HG02759 (cell line): ENCODE measurements at regions not wholly inside any gene's neighbourhood (a gene's known extent, or its start where the extent isn't known, plus 50 kb on each side); places are given as distances from the start of the nearest gene placed in this dataset.
"Not testable (repeated sequence)": the region's sequence is repeated elsewhere in the genome, so short reads cannot be mapped to it uniquely, and the experiment has no call there.

ENCODE experiments used
- ATAC-seq: cut with Tn5 transposase; IDR thresholded peaks from one replicate; pipeline ENCODE4 v1.9.1; 2021; ENCODE audit warnings: mild to moderate bottlenecking, moderate library complexity; ENCODE audit not compliant: unreplicated experiment

GRCh38 chr13:18322821-18323220 is 858.8 kb downstream of the TUBA3C start:
- ATAC-seq = not testable (repeated sequence)

GRCh38 chr13:18319653-18320052 is 862.0 kb downstream of the TUBA3C start:
- not testable (repeated sequence) for ATAC-seq

- ATAC-seq = not testable (repeated sequence)
These were observed 878.3 kb downstream of the TUBA3C start for GRCh38 chr13:18303240-18303813.

GRCh38 chr13:18300968-18301367 is 880.7 kb downstream of the TUBA3C start:
- ATAC-seq = not testable (repeated sequence)

- ATAC-seq = not testable (repeated sequence)
These were observed 884.3 kb downstream of the TUBA3C start for GRCh38 chr13:18297359-18297758.

GRCh38 chr13:18296617-18297016 is 885.0 kb downstream of the TUBA3C start:
- not testable (repeated sequence) for ATAC-seq

- not testable (repeated sequence) for ATAC-seq
These were observed 887.3 kb downstream of the TUBA3C start for GRCh38 chr13:18294311-18294710.

GRCh38 chr13:18286848-18287247 is 894.8 kb downstream of the TUBA3C start:
- not testable (repeated sequence) for ATAC-seq

GRCh38 chr13:18285663-18286062 is 896.0 kb downstream of the TUBA3C start:
- ATAC-seq = not testable (repeated sequence)

GRCh38 chr13:18284040-18284439 is 897.6 kb downstream of the TUBA3C start:
- ATAC-seq = not testable (repeated sequence)

- ATAC-seq = not testable (repeated sequence)
These were observed 899.6 kb downstream of the TUBA3C start for GRCh38 chr13:18281829-18282597.

- not testable (repeated sequence) for ATAC-seq
These were observed 900.5 kb downstream of the TUBA3C start for GRCh38 chr13:18280904-18281828.

GRCh38 chr13:18279971-18280370 is 901.7 kb downstream of the TUBA3C start:
- ATAC-seq = not testable (repeated sequence)

- not testable (repeated sequence) for ATAC-seq
These were observed 904.3 kb downstream of the TUBA3C start for GRCh38 chr13:18277372-18277771.

- not testable (repeated sequence) for ATAC-seq
These were observed 905.3 kb downstream of the TUBA3C start for GRCh38 chr13:18276280-18276679.

GRCh38 chr13:18273785-18274514 is 907.7 kb downstream of the TUBA3C start:
- ATAC-seq = not testable (repeated sequence)

GRCh38 chr13:18258801-18259419 is 922.7 kb downstream of the TUBA3C start:
- ATAC-seq = not testable (repeated sequence)

GRCh38 chr13:18257686-18258085 is 923.9 kb downstream of the TUBA3C start:
- not testable (repeated sequence) for ATAC-seq

GRCh38 chr13:18252848-18253247 is 928.8 kb downstream of the TUBA3C start:
- not testable (repeated sequence) for ATAC-seq
